ENCODE measurements at regions not wholly inside any gene's neighbourhood (a gene's known extent, or its start where the extent isn't known, plus 50 kb on each side); places are given as distances from the start of the nearest gene placed in this dataset.
"Not testable (repeated sequence)": the region's sequence is repeated elsewhere in the genome, so short reads cannot be mapped to it uniquely, and the experiment has no call there.

DNA sequence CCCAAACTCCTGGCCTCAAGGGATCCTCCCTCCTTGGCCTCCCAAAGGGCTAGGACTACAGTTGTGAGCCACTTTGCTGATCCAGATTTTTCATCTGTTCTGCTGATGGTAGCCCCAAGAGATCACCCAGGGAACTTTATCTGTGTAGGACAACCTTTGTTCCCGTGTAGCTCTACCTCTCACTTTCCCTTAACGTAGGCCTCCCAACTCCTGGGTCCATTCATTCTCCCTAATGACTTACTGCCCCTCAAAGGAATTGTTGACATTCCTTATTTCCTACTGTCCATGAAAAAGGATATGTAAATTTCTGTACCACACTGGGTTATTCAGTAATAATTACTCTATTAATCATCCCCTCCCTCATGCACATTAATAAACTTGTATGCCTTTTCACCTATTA, 51.0 kb upstream of the PHF24 start:
- no peak for DNase-seq (ENCODE audit: low spot score)

DNA sequence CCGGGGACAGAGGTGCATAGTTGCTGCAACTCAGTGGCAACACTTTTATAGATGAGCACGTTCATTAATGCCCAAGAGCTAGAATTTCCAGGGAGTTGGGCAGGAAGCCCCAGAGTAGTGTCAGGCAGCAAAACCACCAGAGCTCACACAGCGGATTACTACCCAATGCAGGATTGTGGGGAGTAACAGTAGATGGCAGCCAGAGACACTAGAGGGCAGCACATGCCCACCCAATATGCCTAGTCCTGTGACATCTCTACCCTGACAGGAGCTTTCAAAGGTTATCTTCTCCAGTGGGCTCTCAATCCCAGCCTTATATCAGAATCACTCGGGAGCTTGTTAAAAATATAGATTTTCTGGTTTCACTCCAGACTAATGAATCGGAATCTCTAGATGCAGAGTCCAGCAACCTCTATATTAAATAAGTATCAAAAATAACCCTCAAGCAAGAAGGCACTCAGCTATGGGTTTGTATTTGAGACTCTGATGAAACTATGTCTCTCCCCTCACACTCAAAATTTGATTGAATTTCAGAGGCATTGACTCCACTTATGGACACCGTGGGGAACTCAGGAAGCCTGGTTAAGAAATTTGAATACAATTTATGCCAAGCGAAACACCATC, 58.4 kb upstream of the PHF24 start:
- DNase-seq (ENCODE audit: low spot score) = peak; percentile 72

DNA sequence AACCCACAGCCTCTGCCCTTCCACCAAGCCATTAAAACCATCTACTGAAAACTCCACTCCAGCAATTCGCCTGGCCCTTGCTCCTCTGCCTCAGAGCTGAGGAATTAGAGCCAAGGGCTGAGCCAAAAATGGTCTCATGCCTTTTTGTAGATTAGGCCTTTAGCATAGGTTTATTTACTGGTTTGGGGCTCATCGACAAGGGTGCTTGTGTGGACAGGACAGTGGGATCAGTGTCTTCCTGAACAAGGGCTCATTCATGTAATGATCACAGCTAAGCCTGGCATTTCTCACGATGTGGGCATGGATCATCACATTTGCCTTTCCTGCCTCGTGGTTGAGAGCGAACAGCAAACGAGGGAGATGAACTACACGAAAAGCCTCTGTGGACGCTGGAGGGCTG, 59.2 kb upstream of the PHF24 start:
- DNase-seq (ENCODE audit: low spot score) = no peak

DNA sequence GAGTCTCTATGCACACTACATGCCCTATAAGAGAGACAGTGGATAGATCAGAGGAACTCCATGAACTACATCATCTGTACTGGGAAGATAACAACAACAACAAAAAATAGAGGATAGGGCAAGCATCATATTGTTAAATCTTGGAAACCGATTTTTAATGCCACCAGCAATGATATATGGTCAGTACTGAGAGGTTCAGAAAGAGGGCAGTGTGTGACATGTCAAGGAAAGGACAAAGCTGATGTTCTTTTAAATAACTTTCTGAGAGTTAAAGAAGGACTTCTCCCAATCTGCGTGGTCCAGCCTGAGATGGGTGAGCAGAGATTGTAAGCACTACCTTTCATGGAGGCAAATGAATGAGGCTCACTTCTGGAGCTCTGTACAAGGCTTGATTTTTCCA, 62.0 kb upstream of the PHF24 start:
- peak; percentile 26 for DNase-seq (ENCODE audit: low spot score)

DNA sequence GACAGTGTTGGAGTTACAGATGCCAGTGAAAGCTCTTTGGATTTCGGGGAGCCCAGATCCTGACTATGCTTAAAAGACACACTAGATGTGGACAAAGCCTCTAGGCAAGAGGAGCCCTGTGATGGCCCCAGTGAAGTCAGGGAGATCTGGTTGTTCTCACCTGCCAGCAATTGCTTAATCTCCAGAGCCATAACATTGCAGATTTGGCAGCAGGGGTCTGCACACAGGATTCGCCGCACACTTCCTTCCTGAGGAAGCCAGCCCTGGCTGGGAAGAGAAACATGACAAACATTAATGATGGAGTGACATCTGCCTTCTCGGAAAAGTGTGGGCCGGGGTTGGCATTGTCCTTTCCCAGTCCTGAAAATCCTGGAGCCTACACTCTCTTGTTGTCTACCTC, 65.2 kb upstream of the PHF24 start:
- no peak for DNase-seq (ENCODE audit: low spot score)

DNA sequence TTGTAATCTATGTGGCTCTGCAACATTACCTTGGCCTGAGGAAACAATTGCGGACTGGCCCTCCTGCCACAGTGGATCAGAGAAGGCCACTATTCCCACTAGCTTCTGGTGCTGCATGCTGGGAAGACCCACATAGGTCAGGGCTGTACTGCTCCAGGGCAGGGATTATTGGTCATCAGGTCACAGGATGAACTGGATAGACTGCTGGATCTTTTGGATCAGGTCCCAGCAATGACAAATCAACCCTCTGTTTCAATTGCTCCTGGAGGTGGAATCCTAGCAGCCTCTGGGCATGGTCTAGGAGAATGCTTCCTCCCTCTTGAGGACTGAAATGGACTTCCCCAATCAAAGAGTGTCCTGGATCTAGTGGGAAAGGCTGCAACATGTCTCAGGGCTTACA, 66.7 kb upstream of the PHF24 start:
- DNase-seq (ENCODE audit: low spot score) = no peak

DNA sequence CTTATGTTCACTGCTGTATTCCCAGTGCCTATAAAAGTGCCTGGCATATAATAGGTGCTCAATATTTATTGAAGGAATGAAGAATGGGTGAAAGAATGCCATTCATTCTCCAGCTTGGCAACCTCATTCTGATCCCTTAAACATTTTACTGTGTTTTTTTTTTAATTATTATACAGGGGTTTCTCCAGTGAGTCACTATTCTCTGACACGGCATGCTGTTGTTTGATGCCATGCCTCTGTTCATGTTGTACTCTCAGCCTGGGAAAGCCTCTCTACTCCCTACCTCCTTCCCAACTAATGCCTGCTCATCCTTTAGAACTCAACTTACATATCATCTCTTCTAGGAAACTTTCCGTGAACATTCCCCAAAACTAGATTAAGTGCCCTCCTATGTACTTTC, 70.2 kb upstream of the PHF24 start:
- DNase-seq (ENCODE audit: low spot score) = no peak

DNA sequence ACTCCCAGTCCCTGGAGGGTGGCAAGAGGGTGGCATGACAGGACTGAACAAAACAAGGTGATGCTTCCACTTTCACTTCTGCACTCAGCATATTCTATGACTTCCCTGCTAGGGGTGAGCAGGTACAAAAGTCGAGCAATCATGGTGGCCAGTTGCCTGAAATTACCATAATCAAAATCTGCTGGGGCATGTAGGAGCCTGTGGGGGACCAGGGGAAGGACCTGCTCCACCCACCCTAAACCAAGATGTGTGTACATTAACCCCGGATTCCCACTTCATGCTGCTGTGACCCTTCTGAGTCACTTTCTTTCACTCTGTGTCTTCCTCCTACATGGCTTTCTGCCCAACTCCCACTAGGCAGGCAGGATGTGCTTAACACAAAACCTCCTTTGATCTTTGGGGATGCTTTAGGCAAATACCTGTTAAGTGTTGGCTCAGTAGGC, 73.3 kb upstream of the PHF24 start:
- DNase-seq (ENCODE audit: low spot score) = peak; percentile 32

DNA sequence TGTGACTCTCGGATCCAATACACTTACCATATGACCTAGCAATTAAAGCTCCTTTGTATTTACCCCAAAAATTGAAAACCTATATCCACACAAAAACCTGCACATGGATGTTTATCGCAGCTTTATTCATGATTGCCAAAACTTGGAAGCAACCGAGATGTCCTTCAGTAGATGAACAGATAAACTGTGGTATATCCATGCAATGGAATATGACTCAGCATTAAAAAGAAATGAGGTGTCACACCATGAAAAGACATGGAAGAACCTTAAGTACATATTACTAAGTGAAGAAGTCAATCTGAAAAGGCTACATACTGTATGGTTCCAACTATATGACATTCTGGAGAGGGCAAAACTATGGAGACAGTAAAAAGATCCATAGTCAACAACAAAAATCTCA, 82.0 kb upstream of the PHF24 start:
- no peak for DNase-seq (ENCODE audit: low spot score)

DNA sequence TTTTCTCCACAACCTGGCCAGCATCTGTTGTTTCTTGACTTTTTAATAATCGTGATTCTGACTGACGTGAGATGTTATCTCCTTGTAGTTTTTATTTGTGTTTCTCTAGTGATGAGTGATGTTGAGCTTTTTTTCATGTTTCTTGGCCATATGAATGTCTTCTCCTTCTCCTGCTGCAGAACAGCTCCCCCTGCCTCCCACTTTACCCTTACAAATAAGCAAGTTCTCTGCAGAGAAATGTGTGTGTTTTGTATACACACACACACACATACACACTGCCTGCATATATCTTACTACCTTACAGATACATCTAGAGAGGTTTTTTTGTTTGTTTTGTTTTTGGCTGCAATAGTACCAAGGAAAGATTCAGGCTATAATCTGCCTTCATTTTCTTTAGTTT, 88.7 kb upstream of the PHF24 start:
- peak; percentile 26 for DNase-seq (ENCODE audit: low spot score)

DNA sequence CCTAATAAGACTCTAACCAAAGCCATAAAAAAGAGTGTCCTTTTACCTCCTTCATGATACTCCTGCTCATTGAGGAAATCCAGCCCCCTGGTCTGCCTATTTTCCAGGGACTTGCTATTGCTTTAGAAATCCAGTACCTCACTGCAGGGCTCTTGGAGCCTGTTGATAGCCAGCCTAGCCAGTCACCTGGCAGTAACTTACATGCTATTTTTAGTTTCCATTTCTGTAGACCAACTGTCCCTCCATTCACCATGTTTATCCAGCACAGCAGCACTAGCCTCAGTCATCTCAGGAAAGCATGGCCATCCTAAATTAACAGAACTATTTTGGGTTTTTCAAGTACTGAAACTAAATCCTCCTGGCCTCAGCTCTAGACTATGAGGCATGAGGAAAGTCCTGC, 91.5 kb upstream of the PHF24 start:
- no peak for DNase-seq (ENCODE audit: low spot score)

DNA sequence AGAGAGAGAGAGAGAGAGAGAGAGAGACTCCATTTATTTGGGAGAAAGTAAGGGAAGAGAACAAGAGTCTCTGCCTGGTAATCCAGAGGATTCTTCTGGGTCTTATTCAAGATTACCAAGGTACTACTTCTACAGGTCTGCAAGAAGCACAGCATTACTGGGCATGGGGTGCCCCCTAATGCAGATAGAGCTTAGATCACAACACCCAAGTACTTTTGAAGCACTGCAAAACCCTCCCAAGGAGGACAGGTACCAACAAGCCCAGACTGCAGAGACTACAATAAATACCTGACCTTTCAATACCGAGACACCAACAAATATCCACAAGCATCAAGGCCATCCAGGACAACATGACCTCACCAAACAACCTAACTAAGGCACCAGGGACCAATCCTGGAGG, 94.7 kb upstream of the PHF24 start:
- DNase-seq (ENCODE audit: low spot score) = no peak

DNA sequence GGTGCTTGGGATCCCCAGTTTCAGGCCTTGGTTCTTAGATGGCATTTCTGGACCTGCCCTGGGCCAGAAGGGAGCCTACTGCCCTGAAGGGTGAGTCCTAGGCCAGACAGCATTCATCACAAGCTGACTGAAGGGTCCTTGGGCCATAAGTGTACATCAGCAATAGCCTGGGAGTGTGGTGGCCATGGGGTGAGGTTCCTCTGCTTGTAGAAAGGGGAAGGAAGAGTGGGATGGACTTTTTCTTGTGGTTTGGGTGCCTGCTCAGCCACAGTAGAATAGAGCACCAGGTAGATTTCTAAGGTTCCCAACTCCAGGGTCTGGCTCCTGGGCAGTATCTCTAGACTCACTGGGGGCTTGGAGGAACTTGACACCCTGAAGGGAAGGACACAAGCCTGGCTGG, 95.2 kb upstream of the PHF24 start:
- no peak for DNase-seq (ENCODE audit: low spot score)

DNA sequence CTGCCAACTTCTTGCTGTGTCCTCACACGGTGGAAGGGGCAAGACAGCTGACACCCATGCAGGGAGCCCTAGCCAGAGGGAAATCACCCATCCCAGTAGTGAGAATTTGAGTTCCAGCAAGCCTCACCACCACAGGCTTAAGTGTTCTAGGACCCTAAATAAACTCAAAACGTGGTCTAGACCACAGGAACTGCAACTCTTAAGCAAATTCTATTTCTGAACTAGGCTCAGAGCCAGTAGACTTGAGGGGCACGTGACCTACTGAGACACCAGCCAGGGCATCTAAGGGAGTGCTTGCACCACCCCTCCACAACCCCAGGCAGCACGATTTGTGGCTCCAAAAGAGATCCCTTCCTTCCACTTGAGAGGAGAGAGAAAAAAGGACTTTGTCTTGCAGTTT, 96.0 kb upstream of the PHF24 start:
- no peak for DNase-seq (ENCODE audit: low spot score)

DNA sequence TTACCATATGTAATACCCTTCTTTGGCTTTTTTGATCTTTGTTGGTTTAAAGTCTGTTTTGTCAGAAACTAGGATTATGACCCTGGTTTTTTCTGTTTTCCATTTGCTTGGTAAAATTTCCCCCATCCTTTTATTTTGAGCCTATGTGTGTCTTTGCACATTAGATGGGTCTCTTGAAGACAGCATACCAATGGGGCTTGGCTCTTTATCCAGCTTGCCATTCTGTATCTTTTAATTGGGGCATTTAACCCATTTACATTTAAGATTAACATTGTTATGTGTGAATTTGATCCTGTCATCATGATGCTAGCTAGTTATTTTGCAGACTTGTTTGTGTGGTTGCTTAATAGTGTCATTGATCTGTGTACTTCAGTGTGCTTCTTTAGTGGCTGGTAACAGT, 103.1 kb upstream of the PHF24 start:
- not testable (repeated sequence) for DNase-seq (ENCODE audit: low spot score)

DNA sequence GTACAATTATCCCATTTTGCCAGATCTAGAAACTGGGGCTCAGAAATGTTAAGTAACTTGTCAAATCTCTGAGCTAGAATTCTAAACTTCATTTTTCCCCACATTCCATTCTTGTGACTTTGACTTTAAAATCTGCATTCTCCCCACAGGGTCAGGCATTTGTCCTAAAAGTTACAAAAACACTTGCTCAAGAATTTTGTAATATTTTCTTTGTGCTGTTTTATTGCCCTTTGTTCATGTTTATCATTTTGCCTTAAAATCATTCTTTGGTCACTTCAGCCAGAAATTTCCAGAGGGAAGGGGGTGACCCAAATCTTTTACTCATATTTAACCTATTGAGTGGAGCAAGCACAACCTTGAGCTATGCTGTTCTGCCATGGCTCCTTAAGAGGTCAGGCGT, 120.1 kb upstream of the CCL21 start:
- DNase-seq (ENCODE audit: low spot score) = no peak

DNA sequence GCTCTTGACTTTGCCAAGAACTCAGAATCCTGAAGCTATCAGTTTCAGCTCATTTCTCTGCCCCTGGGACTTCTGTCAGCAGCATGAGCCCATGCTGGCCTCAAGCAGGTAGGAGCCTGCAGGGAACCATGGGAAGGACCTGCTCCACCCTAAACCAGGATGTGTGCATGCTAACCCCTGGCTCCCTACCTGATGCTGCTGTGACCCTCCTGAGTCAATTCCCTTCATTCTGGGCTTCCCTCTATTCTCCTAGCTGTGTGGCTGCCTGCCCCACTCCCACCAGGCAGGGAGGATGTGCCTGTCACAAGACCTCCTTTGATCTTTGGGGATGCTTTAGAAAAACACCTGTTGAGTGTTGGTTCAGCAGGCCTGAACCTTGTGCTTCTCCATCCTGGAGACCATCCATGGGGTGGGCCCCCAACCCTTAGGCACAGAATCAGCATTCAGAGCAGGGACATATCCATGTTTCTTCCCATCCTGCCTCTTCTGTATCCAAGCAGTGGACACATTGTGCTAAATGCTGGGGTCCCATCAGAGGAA, 117.1 kb upstream of the CCL21 start:
- DNase-seq (ENCODE audit: low spot score) = no peak

DNA sequence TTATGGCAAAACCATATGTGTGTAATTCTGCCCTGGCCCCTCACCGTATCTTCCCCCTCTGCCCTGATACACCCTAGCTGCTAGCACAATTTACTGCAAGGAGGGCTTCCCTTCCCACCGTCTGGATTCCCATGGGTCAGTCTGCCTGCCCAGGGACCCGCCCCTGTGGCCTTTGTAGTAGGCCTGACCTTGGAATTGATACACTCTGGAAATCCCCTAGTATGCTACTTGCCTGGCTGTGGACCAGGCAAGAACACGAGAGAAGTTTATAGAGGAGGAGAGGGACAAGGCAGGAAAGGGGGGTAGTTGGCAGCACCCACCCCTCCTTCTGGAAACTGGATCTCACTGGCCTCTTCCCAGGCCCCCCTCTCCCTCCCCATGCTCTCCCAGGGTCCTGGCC, 115.8 kb upstream of the CCL21 start:
- DNase-seq (ENCODE audit: low spot score) = no peak

DNA sequence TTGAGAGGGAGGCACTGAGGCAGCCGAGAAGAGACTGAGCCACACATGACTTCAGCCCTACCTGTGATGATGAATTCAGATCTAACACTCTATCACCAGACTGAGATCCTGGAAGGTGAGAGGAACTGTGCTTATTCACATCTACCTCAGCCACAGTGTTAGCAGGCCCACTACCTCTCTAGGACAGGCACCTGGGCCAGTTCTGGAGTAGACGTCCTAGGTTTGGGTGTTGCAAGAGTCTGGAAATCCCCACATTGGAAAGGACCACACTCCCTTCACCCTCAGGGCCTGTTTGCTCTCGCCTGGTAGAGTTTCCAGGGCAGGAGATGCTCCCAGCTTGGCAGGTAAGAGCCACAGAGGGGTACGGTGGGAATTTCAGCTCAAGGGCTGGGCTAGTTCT, 113.8 kb upstream of the CCL21 start:
- DNase-seq (ENCODE audit: low spot score) = no peak

DNA sequence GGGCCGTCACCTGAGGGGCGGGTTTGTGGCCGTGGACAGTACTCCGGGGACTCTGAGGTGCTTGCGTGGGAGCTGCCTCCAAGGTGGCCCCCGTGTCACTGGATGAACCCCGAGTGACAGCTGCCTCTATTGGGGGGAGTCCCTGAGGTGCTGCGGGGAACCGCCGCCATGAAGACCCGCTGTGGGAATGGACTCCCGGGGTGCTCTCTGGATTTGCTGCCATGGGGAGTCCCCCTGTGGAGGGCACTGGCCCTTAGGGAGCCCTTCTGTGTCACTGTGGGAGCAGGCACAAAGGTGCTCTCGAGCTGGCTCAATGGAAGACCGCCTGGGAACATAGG, 100.2 kb upstream of the CCL21 start:
- DNase-seq (ENCODE audit: low spot score) = no peak

DNA sequence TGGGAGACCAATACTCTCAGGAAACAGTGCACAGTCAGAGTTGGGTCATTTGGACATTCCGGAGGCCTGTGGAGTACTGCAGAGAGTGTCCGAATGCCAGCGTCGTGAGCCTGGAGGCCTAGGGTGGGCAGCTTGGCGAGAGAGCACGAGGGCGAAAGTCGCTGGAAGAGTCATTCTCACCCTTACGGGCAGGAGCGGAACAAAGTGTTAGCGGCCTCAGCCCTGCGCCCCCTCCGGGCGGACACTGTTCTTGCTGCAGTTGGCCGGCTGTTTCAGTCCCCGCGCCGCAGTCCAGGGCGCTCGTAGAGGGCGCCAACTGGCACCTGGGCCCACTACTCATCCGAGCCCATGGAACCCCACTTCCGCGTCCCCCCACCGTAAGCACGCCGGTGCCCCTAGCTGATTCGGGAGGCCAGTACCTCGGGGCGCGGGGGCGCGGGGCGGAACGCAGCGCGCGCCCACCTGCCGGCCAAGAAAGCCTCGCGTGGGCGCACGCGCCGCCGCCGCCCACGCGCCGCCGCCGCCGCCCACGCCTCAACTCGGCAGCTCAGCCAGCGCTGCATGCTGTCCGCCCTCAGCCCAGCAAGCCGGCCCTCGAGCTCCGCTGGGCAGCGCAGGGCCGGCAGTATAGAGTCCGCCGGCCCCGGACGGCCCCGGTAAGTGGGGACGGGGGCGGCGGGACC, 99.7 kb upstream of the CCL21 start:
- DNase-seq (ENCODE audit: low spot score) = no peak

DNA sequence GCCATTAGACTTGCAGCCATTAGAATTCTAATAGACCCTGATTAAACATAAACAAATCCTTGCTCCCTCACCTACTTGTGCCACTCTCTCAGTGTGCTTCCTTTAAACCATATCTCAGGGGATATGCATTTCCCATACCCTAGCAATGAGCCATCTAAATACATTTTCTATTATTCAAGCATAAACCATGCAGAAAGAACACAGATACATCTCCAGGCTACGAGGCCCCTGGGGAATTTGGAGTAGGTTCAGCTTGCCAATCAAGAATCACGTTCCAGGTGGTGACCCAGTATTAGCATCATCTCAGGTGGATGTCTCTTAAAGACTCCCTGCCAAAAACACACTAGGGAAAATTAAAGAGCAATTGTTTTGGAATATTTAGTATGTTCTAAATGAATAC, 93.0 kb upstream of the CCL21 start:
- DNase-seq (ENCODE audit: low spot score) = no peak

DNA sequence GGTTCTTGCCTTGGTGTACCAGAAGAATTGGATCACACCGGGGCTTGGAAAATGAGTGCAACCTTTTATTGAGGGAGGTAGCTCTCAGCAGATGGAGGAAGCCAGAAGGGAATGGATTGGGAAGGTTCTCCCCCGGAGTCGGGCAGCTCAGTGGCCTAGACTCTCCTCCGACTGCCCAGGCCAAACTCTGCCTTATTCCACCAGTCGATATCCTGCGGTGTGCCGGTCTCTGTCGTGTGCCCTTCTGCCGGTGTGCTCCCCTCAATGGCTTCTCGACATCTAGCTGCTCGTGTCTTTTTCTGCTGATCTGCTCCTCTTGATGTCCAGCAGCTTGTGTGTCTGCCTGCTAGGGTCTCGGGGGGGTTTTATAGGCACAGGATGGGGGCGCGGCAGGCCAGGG, 87.4 kb upstream of the CCL21 start:
- no peak for DNase-seq (ENCODE audit: low spot score)

DNA sequence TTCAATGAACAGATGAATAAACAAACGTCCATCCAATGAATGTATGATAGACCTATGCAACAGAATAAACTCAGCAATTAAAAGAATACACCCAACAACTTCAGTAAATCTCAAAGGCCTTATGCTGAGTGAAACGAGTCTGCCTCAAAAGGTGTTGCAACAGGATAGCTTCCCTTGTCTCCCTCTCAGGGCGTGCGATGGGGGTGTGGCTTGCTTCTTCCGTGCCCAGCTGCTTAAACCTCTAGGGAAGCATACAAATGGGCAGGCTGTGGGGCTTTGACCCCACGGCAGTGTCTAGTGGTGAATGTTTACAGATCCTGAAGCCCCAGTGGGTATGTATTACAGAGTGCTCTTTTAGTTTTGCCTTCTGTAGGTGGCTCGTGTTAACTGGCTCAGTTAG, 87.0 kb upstream of the CCL21 start:
- DNase-seq (ENCODE audit: low spot score) = no peak
